ENCODE measurements at regions not wholly inside any gene's neighbourhood (a gene's known extent, or its start where the extent isn't known, plus 50 kb on each side); places are given as distances from the start of the nearest gene placed in this dataset.

- no peak overlapping the region for H3K4me3 ChIP-seq (replicated peaks; ENCODE audit: insufficient read depth, low read length)
- no peak for DNase-seq (ENCODE audit: low read depth in 1 of 2, low spot score in 1 of 2)
- H3K27me3 ChIP-seq (ENCODE audit: insufficient read depth, poor library complexity, severe bottlenecking), result no peaks in the 10 kb centered on the region
- no peak overlapping the region for H3K27ac ChIP-seq (replicated peaks)
- TF ChIP-seq GABPA (IDR thresholded peaks at IDR 0.05; ENCODE audit: low read depth) (no peak), REST (IDR thresholded peaks at IDR 0.05; ENCODE audit: insufficient replicate concordance, low read depth) (no peak), POLR2AphosphoS5 (IDR thresholded peaks at IDR 0.05; ENCODE audit: low read depth) (no peak), SPI1 (IDR thresholded peaks at IDR 0.05; ENCODE audit: borderline replicate concordance, low read depth) (no peak), CTCF (IDR thresholded peaks at IDR 0.05; ENCODE audit: insufficient read depth, low read length) (no peak)
These were observed 836.1 kb upstream of the CDH8 start for GRCh38 chr16:62872339-62872738.

- no peaks in the 10 kb centered on the region for H3K27me3 ChIP-seq (ENCODE audit: insufficient read depth, poor library complexity, severe bottlenecking)
- no peak overlapping the region for H3K4me3 ChIP-seq (replicated peaks; ENCODE audit: insufficient read depth, low read length)
- TF ChIP-seq GABPA (IDR thresholded peaks at IDR 0.05; ENCODE audit: low read depth) (no peak), CTCF (IDR thresholded peaks at IDR 0.05; ENCODE audit: insufficient read depth, low read length) (no peak), POLR2AphosphoS5 (IDR thresholded peaks at IDR 0.05; ENCODE audit: low read depth) (no peak), SPI1 (IDR thresholded peaks at IDR 0.05; ENCODE audit: borderline replicate concordance, low read depth) (no peak), REST (IDR thresholded peaks at IDR 0.05; ENCODE audit: insufficient replicate concordance, low read depth) (no peak)
- DNase-seq (ENCODE audit: low read depth in 1 of 2, low spot score in 1 of 2), result no peak
- H3K27ac ChIP-seq (replicated peaks), result no peak overlapping the region
These were observed 834.3 kb upstream of the CDH8 start for GRCh38 chr16:62870554-62870953.

- Histone ChIP-seq H3K4me3 (replicated peaks; ENCODE audit: insufficient read depth, low read length) (no peak overlapping the region), H3K27me3 (ENCODE audit: insufficient read depth, poor library complexity, severe bottlenecking) (no peaks in the 10 kb centered on the region), H3K27ac (replicated peaks) (no peak overlapping the region)
- TF ChIP-seq POLR2AphosphoS5 (IDR thresholded peaks at IDR 0.05; ENCODE audit: low read depth) (no peak), SPI1 (IDR thresholded peaks at IDR 0.05; ENCODE audit: borderline replicate concordance, low read depth) (no peak), REST (IDR thresholded peaks at IDR 0.05; ENCODE audit: insufficient replicate concordance, low read depth) (no peak), CTCF (IDR thresholded peaks at IDR 0.05; ENCODE audit: insufficient read depth, low read length) (no peak), GABPA (IDR thresholded peaks at IDR 0.05; ENCODE audit: low read depth) (no peak)
- no peak for DNase-seq (ENCODE audit: low read depth in 1 of 2, low spot score in 1 of 2)
These were observed 833.6 kb upstream of the CDH8 start for GRCh38 chr16:62869837-62870236.

Data from HL-60 (cell line).